Nephron (organoid): ENCODE measurements at regions not wholly inside any gene's neighbourhood (a gene's known extent, or its start where the extent isn't known, plus 50 kb on each side); places are given as distances from the start of the nearest gene placed in this dataset.

Source experiments
- H3K27ac Mint-ChIP-seq, 3 experiments: 2 replicates each; pipeline ENCODE4 v1.8.0; 2020; ENCODE audit warnings: mixed read lengths in 3 of 3, mild to moderate bottlenecking in 2 of 3, moderate library complexity in 1 of 3
- H3K27me3 Mint-ChIP-seq: 2 replicates; pipeline ENCODE4 v1.8.0; 2021; ENCODE audit warnings: low read depth, mild to moderate bottlenecking, moderate library complexity, mixed read lengths
- H3K36me3 Mint-ChIP-seq: 2 replicates; pipeline ENCODE4 v1.8.0; 2020; ENCODE audit warnings: low read depth, mixed read lengths
- H3K4me1 Mint-ChIP-seq: 2 replicates; pipeline ENCODE4 v1.8.0; 2020; ENCODE audit warnings: mixed read lengths
- H3K4me3 Mint-ChIP-seq, 3 experiments: 2 replicates each; pipeline ENCODE4 v1.8.0; 2020; ENCODE audit warnings: mild to moderate bottlenecking in 3 of 3, mixed read lengths in 3 of 3, moderate library complexity in 2 of 3
- H3K9me3 Mint-ChIP-seq: 2 replicates; pipeline ENCODE4 v1.8.0; 2020; ENCODE audit warnings: mixed read lengths
- CTCF ChIP-seq, 3 experiments: fragments of 200-600 bp; sonication (generic); IDR thresholded peaks; one replicate each; pipeline ENCODE4 v1.5.0; 2021; ENCODE audit warnings: antibody characterized with exemption in 3 of 3; ENCODE audit not compliant: unreplicated experiment in 3 of 3

- no peak overlapping the region for H3K27ac Mint-ChIP-seq
- no peak overlapping the region for H3K4me3 Mint-ChIP-seq
- H3K9me3 Mint-ChIP-seq = peaks cover under 1% of the 10 kb centered on the region
- no peaks in the 10 kb centered on the region for H3K4me1 Mint-ChIP-seq
- H3K27me3 Mint-ChIP-seq = peaks cover 3% of the 10 kb centered on the region
- no peaks in the 10 kb centered on the region for H3K36me3 Mint-ChIP-seq
- TF ChIP-seq CTCF (IDR thresholded peaks at IDR 0.05; ENCODE audit: unreplicated experiment in 3 of 3) = no peak
Observed at GRCh38 chr7:116420003-116420402, 79.5 kb upstream of the CAV2 start.

GRCh38 chr7:116421298-116421697 lies 78.2 kb upstream of the CAV2 start:
- Mint-ChIP-seq H3K27ac (no peak overlapping the region), H3K4me3 (no peak overlapping the region), H3K27me3 (peaks cover 3% of the 10 kb centered on the region), H3K9me3 (no peaks in the 10 kb centered on the region), H3K4me1 (no peaks in the 10 kb centered on the region), H3K36me3 (no peaks in the 10 kb centered on the region)
- TF ChIP-seq CTCF (IDR thresholded peaks at IDR 0.05; ENCODE audit: unreplicated experiment in 3 of 3) = no peak

GRCh38 chr7:116422683-116423082 lies 76.9 kb upstream of the CAV2 start:
- no peaks in the 10 kb centered on the region for H3K36me3 Mint-ChIP-seq
- no peaks in the 10 kb centered on the region for H3K4me1 Mint-ChIP-seq
- no peak for TF ChIP-seq CTCF (IDR thresholded peaks at IDR 0.05; ENCODE audit: unreplicated experiment in 3 of 3)
- no peak overlapping the region for H3K27ac Mint-ChIP-seq
- no peaks in the 10 kb centered on the region for H3K9me3 Mint-ChIP-seq
- no peak overlapping the region for H3K4me3 Mint-ChIP-seq
- H3K27me3 Mint-ChIP-seq = peaks cover 3% of the 10 kb centered on the region

- Mint-ChIP-seq H3K9me3 (no peaks in the 10 kb centered on the region), H3K4me3 (no peak overlapping the region), H3K4me1 (no peaks in the 10 kb centered on the region), H3K36me3 (no peaks in the 10 kb centered on the region), H3K27me3 (peaks cover 3% of the 10 kb centered on the region), H3K27ac (no peak overlapping the region)
- TF ChIP-seq CTCF (IDR thresholded peaks at IDR 0.05; ENCODE audit: unreplicated experiment in 3 of 3) = no peak
Observed at GRCh38 chr7:116423499-116423898, 76.0 kb upstream of the CAV2 start.

- no peaks in the 10 kb centered on the region for H3K36me3 Mint-ChIP-seq
- H3K4me3 Mint-ChIP-seq = no peak overlapping the region
- no peaks in the 10 kb centered on the region for H3K9me3 Mint-ChIP-seq
- no peak for TF ChIP-seq CTCF (IDR thresholded peaks at IDR 0.05; ENCODE audit: unreplicated experiment in 3 of 3)
- H3K4me1 Mint-ChIP-seq = no peaks in the 10 kb centered on the region
- H3K27me3 Mint-ChIP-seq = peaks cover 8% of the 10 kb centered on the region
- no peak overlapping the region for H3K27ac Mint-ChIP-seq
Observed at GRCh38 chr7:116425647-116426209, 73.8 kb upstream of the CAV2 start.

- TF ChIP-seq CTCF (IDR thresholded peaks at IDR 0.05; ENCODE audit: unreplicated experiment in 3 of 3) = no peak
- H3K4me1 Mint-ChIP-seq = no peaks in the 10 kb centered on the region
- H3K27me3 Mint-ChIP-seq = peaks cover 8% of the 10 kb centered on the region
- H3K36me3 Mint-ChIP-seq = no peaks in the 10 kb centered on the region
- H3K9me3 Mint-ChIP-seq = no peaks in the 10 kb centered on the region
- H3K27ac Mint-ChIP-seq = no peak overlapping the region
- no peak overlapping the region for H3K4me3 Mint-ChIP-seq
Observed at GRCh38 chr7:116426428-116427156, 72.9 kb upstream of the CAV2 start.
